Stimulated activated CD4-positive, alpha-beta T cell treated with anti-CD3 and anti-CD28 coated beads, Interleukin-2, amount 100 ng/mL, for 24 hours (primary cell): ENCODE measurements at regions not wholly inside any gene's neighbourhood (a gene's known extent, or its start where the extent isn't known, plus 50 kb on each side); places are given as distances from the start of the nearest gene placed in this dataset.
"Not testable (repeated sequence)": the region's sequence is repeated elsewhere in the genome, so short reads cannot be mapped to it uniquely, and the experiment has no call there.

Source experiments
- DNase-seq, 2 donors: peaks; one replicate each; pipeline ENCODE4 v3.0.0-alpha.2; 2020

DNA sequence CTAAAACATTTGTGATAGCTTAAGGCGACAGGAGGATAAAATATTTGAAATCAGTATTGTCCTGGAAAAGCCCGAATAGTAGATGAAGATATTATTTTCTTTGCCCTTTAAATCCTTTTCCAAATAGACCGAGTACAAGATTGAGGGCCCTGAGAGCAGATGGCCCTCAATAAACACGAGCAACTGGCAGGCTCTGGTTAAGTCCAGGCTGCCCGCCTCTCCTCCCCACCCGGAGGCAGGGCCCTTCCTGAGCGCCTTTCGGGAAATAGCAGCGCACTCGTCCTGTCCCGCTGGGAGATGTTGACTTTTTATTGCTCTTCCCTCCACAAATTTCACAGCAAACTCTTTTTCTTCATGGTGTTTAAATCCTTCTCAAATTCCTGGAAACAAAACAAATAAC lies 50.8 kb upstream of the MAX start:
- no peak for DNase-seq

DNA sequence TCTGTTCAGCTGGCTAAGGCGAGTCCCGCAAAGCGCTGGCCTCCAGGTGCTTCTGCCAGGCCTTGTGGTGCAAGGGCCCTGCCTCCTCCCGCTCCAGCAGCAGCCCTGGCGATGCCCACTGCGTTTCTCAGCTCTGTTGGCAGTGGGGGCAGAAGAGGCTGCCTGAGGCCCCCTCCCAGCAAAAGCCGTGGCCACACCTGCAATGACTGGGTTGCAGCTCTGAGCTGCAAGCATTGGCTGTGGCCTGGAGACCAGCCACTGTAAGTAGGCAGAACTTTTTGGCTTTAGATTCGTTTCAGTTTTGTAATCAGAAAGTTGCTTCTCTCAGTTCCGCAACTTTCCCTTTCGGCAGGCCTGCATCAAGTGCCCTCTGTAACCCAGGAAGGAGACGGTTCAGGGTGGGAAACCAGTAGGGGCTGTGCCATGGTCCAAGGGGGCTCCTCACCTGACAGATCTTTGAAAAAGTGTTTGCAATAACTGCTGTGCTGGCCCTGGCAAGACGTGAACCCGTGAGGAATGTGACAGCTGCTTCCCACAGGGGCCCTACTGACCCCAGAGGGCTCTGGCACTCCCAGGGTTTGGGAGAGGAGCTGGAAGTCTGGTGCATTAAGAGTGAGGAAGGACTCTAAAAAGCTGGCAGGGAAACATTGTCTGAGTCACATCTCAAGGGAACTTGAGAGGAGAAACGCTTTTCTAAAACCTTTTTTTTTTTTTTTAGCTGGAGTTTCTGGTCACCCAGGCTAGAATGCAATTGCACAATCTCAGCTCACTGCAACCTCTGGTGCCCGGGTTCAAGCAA lies 54.5 kb upstream of the MAX start:
- DNase-seq, result no peak

DNA sequence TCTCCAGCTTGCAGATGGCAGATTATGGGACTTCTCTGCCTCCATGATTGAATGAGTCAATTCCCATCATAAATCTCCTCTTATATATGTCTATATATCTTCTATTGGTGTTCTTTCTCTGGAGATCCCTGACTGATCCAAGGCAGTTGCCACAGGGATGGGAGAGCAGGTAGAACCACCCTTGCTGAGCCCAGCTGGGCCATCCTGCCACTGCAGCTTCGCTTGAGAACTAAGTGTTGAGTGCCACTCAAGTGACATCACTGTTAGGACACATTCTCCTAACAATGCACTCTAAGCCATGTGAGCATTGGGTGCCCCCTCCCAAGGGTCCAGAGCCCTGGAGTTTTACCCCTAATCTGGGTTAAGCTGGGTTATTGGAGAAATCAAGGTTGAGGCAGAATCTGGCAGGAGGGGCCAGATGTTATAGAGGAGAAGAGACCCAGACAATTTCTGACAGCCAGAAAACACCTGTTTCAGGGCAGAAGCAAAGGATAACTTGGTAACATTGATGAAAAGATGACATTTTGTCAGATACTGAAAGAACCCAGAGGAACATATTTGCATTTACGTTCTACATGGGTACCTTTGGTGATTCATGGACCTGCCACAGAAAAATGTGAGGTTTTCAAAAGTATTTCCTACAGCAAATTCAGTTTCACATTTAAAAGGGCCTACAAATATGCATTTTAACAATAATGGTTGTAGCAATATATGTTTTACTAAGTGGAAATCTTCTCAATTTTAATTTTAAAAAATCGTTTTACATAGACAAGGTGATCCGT lies 57.2 kb upstream of the MAX start:
- DNase-seq, result no peak

DNA sequence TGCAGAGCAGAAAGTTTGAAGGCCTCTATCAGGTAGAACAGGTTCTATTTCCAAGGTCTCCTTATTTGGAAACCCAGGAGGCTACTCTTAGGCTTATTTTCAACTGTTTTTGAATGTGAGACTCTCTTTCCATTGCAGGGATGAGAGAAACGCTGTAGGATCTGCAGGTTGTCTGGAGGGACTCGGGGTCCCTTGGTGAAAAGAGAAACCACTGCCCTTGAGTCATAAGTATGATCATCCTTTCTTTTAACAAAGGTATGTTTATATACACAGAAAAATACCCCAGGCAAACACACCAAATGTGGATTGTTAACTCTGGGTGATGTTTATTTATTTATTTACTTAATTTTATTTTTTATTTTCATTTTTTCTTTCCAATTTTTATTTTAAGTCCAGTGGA lies 57.8 kb upstream of the MAX start:
- DNase-seq, result no peak

DNA sequence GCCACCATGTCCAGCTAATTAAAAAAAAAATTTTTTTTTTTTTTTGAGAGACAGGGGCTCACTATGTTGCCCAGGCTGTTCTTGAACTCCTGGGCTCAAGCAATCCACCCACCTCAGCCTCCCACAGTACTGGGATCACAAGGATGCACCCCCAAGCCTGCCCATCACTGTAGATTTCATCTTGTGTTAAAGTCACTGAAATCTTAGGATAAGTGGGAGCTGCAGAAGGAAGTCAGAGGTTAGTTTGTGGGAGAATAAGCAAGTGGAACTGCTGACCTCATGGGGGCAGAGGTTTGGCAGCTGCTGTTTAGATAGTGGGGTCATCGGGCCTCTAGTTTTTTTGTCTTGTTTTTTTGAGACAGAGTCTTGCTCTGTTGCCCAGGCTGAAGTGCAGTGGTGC lies 59.7 kb upstream of the MAX start:
- DNase-seq, result no peak

DNA sequence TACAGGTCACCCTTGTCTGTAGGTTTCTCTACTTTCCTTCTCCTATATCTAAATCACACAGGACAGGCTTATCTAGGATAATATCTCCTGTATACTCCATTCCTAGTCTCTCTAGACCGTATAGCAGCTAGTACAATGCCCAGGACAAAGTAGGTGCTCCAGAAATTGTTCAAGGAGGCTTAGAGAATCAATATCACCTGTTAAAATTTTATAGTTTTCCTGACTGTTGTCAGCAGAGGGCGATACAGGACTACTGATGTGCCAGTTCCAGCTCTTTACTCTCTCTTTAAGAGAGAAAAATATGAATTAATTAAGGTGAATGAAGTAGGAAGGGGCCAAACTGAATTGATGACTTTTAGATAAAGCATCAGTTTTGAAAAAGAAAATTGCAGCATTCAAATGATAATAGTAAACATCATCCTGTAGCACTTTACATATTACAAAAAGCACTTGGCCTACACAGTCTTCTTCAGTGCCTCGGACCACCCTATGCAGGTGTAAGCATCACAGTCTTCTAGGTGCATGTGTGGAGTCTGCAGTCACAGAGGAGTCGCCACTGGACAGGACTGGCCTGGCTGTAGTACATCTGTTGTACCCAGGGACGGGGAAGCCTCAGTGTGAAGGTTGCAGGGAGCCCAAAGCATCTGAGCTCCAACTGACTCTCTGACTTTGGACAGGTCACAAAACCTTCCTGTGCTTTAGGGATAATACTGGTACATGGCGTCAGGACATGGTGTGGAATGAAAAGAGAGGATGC lies 61.9 kb upstream of the MAX start:
- DNase-seq, result peak; percentile 21 to 49

DNA sequence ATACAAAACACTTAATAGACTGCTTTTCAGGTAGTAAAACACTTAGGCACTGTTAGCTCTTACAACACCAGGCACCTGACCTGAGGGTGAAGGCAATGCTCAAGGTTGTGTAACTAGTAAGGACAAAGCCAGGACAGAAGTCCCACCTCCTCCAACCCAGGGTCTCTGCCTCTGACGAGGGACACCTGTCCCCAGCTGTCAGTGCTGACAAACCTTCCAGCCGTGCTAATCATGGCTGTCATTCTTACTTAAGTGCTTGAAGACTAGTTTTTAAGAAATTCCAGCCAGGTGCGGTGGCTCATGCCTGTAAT lies 62.5 kb upstream of the MAX start:
- no peak for DNase-seq

DNA sequence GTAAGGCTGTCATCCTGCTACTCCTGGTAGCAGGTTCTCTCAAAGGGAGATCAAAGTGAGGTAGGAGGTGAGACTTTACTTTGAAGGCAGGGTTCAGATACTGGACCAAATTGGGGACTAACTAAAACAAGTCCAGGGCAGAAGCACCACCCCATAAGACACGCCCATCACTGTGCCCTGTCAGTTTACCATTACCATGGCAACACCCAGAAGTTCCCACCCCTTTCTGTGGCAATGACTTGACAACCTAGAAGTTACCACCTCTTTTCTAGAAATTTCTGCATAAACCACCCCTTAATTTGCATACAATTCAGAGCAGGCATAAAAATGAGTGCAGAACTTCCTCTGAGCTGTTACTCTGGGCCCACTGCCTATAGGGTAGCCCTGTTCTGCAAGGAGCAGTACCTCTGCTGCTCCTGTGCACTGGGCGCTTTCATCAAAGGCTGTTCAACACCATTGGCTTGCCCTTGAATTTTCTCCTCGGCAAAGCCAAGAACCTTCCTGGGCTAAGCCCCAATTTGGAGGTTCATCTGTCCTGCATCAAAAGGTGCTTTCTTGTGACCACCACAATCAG lies 64.8 kb upstream of the MAX start:
- DNase-seq, result peak; percentile 11 to 22

DNA sequence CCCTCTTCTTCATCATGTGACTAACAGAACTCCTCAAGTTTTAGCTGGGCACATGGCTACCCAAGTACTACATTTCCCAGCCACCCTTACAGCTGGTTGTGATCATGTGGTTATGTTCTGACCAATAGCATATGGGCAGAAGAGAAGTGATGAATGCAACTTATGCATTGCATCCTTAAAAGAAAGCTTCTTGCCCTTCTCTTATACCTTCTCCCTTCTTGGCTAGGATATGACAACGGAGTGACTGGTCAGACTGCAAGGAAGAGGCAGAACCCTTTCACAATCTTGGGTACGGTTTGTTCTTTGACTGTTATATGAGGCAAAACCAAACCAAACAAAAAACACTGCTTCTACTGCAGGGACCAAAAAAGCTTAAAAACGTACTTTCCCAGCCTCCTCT lies 66.5 kb upstream of the MAX start:
- DNase-seq, result no peak

DNA sequence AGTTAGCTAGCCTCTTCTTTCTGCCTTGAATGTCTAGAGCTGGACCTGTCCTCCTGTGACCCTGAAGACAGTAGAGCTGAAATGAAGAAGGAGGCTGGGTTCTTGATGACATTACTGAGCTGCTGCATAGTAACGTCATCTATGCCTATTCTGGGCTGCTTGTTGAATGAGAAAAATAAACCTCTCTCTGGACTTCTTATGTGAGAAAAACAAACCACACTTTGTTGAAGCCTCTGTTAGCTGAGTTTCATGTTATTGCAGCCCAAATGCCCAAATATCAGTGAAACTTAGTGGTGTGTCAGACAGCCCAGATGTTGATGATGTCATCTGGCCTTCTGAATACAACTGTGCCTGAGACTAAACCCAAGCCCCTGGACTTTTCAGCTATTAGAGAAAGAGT lies 67.0 kb upstream of the MAX start:
- no peak for DNase-seq

DNA sequence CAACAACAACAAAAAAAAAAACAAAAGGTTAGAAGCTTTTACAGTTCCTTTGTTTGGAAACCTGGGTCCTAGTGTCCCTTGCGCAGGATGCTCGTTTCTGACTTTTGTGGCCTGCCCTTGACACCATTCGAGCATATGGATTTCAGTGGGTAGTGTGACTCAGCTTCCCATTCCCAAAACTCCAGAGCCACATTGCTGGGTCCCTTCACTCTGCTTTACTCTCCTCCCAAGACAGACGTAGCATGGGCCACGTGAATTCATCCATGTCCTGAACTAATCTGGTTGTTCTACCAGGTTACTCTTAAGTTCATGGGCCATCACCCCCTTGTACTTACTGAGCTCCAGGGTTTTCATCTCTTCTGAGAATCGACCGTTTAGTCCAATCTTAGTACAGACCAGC lies 68.0 kb upstream of the MAX start:
- no peak for DNase-seq

DNA sequence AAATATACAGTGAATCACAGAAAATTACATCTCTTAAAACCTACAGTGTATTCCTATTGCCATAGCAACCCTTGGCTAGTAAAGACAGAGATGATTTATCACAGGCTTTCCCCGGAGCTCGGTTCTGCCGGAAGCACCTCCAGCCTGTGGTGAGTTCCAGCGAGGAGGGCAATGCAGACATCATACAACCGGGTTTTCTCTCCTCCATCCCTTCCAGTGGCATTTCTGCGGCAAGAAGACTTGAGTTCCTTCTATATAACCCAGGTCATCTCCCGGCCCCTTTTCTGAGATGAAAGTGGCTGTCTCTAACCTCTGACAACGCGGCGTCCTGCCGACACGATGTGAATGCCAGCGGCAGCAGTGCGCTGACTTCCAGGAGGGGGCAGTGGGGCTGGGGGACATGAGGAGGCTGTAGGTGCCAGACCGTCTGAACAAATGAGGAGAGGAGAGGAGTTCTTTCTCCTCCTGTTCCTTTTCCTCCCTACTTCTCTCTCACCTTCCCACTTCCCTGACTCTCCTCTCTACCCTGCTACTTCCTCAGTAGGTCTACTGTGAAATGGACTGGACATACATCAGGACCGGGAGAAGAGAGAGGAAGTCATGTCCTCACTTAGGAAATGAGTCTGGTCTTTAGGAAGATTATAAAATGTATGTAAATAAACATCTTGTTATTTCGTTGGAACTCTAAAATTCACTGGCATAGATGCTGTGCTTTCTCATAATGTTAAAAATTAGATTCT lies 68.6 kb upstream of the MAX start:
- peak; percentile 53 for DNase-seq

DNA sequence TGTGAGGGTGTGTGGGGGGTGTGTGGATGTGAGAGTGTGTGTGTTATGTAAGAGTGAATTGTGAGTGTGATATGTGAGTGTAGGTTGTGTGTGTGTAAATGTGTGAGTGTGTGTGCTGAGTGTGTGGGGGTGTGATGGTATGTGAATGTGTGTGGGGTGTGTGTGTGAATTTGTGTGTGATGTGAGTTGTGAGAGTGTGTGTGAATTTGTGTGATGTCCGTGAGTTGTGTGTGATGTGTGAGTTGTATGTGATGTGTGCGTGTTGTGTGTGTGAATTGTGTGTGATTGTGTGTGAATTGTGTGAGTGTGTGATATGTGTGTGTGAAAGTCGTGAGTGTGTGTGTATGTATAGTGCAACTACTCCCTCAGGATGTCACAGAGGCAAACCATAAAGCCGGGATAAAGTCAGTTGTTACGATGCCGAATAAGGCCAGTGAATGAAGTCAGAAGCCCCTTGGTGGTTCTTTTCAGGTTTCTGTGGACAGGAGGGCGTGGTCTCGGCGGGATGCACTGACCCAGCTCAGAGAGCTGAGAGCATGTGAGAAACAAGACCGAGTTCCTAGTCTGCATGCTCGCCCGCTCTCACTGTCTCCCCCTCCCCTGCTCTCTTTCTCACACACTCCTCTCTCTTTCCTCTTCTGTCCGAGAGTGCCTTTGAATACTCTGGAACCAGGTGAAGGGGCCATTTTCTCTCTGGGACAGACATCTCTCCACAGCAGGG lies 71.8 kb upstream of the MAX start:
- DNase-seq, result no peak

DNA sequence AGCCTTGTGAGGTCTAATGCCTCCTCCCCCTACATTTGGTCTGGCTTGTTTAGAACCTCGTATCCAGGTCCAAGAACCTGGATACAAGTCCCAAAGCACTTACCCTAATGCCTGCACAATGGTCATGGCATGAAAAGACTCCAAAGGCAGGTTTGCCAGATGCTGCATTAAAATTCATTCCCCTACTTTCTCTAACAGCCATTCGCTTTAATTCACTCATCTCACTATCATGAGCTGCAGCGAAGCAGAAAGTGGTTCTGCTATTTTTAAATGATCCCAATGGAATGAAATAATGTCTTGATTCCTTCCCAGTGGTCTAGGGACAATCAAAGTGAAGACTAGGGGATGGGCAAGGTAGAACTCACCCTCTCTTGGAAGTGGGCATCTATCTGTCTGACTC lies 72.5 kb upstream of the MAX start:
- no peak for DNase-seq

DNA sequence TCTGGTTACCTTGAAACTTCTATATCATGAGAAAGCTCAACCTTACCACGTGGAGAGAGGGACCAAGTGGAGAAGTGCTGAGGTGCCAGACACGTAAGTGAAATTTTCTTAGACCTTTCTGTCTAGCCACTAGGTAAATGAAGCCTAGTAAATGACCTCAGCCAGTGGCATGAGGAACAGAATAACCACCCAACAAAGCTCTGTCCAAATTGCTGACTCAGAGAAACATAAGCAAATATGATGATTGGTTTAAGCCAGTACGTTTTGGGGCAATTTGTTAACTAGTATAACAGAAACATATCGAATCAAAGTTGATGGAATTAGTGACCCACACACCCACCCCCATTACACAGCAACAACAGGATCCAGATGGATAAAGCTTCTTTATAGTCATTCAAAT lies 75.2 kb upstream of the MAX start:
- no peak for DNase-seq

DNA sequence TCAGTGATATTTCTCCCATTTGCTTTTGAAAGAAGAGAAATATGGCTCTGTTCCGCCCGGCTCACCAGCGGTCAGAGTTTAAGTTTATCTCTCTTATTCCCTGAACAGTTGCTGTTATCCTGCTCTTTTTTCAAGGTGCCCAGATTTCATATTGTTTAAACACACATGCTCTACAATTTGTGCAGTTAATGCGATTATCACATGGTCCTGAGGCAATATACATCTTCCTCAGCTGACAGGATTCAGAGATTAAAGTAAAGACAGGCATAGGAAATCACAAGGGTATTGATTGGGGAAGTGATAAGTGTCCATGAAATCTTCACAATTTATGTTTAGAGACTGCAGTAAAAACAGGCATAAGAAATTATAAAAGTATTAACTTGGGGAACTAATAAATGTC lies 76.9 kb upstream of the MAX start:
- DNase-seq, result not testable (repeated sequence)

DNA sequence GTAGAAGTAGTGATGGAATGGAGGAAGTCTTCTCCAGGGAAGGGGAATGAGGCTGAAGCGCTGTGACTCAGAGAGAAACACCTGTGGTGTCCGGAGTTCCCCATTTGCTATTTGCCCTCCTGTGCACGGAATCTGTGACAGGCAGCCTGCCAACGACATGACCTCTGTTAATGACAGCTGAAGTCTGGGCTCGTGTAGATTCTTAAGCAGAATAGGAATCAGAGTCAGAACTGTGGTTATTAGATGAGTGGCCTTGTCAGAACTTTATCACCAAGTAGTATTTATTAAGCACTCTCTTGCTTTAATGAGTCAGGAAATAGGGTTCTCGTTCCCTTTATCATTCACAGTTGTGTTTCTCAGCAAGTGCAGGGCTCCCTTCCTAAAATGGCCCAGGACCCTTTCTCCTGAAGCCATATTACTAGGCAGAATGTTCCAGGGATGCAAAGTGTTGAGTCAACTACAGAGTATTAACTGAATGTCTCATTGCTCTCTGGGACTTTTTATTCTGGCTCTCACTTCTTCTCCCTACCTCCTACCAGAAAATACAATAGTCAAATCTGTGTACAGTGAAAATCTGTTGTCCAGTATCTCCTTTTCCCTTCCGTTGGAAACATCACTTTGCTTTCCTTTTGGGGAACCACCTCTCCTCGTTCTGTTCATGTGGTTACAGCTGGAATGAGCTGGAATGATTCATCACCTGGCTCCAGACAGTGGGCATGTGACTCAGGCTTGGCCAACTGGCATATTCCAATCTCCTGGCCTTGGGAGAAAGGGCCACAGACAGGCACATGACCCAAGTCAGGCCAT lies 77.8 kb upstream of the MAX start:
- peak; percentile 45 to 61 for DNase-seq

DNA sequence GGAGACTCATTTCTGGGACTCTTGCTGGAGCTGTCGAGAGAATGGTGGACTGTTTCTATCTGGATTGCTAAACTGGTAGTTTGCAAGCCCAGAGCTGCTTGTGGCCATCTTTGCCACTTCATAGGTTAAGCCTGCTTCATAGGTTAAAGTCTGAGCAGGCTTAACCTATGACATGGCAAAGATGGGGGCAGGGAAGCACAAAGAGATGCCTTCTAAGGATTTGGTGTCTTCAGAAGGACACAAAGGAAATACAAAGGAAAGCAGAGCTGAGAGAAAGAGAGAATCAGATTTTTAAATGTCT lies 78.4 kb upstream of the MAX start:
- DNase-seq, result no peak

DNA sequence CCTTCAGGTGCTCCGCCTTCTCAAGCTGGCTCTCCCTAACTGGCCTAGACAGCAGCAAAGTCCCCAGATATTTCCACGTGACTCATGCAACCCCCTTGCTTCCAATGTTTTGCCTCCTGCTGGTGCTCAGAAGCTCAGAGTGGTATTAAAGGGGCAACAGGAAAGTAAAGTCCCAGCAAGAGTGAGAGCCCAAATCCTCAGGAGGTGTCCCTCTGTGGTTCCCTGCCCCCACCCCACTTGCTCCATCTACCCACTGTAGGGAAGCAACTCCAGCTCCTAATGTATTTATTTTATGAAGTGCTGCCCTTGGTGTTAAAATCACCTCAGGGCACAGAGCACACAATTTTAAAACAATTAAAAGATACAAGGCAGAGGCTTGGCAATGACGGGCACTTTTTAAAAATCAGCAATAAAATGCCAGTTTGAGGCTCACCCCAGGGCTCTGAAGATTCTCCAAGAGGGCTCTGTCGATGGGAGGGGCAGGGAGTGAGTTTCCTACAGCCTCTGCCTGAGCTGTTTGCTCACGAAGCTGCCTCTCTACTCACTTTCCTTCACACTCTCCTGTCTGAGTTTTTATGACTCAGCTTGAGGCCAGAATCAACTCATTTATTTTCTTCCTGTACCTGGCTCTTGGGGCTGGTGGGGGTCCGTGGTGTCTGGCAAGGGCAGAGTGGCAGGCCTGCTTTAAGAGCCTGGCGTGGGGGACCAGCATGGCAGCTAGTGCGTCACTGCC lies 81.9 kb upstream of the MAX start:
- DNase-seq, result no peak

DNA sequence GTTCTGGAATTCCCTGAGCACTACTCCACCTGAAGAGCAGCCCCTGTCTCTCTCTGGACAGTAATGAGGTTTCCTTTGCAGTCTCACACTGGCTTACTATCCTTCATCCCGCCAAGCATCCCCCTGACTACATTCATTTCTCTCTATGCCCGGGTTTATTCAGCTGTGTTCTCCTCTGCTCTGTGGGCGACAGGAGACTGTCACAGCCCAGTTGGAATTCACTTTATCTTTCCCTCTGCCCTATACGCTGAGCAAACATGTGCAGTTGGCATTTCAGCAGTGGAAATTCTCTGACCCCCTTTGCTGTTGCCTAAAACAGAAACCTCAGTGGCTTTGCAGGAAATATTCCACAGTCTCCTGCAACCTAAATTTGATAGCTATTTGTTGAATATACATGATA lies 83.5 kb upstream of the MAX start:
- DNase-seq, result no peak

DNA sequence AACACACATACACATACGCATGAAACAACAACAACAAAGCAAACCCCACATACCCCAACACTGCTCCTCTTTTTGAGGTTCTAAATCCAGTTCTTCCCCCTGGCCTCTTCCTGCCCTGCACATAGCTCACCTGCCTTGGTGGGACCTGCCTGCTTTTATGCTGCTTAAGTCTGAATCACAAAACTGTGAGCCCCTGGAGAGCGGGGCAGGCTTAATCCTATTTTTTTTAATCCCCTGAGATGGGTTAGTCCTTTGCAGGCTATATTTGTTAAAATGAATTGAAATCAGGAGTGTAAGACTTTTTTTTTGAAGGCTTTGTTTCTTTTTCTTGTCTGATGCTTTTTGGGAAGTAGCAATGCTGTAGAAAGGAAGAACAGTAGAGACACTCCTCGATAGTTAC lies 84.6 kb upstream of the MAX start:
- no peak for DNase-seq
